ENCODE measurements at regions not wholly inside any gene's neighbourhood (a gene's known extent, or its start where the extent isn't known, plus 50 kb on each side); places are given as distances from the start of the nearest gene placed in this dataset.
"Not testable (repeated sequence)": the region's sequence is repeated elsewhere in the genome, so short reads cannot be mapped to it uniquely, and the experiment has no call there.

DNA sequence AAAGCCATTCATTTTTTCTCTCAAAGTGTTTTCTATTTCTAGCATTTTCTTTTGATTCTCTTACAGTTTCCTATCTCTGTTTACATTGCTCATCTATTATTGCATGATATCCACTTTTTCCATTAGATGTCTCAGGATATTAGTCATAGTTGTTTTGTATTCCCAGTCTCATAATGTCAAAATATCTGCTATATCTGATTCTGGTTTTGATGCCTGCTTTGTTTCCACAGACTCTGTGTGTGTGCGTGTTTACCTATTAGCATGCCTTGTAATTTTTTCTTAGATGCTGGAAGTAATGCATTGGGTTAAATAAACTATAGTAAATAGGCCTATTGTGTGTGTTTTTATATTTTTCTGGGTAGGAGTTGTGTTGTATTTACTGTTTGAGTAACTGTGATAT, 1126.3 kb downstream of the SORCS1 start:
- no peak for ATAC-seq

DNA sequence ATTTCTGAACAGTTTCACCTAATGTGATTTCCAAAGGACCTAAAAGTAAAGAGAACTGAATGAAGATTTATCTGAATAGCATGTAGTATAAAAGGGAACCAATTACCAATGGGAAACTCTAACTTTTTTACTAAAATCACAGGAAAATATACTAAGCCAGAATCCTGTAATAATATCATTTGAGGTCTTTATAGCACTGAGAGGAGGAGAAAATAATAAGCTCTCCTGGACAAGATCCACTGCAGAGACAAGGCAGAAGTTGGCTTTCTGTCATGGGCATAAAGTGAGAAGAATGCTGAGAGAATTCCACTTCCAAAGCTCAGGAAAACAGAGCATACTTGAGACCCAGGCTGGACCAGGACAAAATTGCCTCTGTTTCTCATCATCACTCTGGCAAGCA, 1131.4 kb downstream of the SORCS1 start:
- ATAC-seq, result no peak

DNA sequence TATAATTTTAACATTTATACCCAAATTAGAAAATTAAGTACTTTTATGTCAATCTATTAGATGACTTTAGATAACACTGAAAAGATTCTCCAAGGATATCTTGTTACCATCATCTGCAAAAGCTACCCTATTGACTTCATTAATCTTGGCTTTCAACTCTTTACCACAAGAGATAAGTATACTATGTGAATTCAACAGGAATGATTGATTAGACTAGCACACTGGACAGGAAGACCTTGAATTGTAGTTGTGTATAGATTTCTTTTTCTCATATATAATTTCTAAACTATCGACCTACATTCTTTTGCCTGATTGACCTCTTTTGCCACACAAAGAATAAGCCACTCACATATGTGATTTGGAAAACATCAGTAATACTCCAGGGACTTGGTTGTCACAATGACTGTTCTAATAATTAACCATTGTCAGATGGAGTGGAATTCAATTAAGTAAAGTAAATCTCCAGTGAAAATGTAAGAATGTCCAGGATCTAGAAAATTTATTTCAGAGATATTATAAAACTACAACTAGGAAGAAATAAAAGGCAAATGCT, 1132.0 kb downstream of the SORCS1 start:
- no peak for ATAC-seq

DNA sequence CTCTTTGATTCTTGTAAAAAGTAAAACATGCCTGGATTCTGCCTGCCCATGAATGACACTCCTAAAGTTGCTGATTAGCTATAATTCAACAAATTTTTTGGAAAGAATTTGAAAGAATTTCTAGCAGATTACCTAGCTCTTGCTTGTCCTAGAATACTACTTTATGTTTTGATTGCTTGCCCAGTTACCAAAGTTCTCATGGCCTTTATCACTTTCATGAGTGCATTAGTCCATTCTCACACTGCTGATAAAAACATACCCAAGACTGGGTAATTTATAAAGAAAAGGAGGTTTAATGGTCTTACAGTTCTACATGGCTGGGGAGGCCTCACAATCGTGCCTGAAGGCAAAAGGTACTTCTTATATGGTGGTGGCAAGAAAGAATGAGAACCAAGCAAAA, 1137.3 kb downstream of the SORCS1 start:
- no peak for ATAC-seq

DNA sequence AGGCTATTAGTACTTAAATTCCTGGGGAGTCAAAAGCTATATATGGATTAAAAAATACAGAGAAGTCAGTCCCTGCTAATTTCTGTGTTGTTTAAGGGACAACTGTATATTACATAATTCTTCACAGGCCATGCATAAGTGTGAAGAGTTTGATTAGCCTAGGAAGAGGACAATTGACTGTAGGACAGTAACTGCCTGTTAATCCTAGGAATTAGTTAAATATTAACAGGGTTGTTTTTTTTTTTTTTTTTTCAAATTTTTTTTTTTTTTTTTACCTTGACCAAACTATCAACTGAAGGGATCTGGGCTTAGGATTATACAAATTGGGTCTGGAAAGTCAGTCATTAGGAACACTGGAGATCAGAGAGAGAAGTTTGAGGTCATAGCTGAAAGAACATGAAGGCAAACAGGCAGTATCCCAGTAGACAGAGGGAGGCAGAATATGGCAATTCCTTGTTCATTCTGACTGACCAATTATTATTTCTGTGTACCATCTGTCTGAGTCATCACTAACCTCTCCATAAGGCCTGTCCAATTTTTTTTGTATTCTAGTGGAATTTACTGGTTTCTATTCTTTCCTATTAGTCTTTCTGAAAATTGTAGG, 1139.2 kb downstream of the SORCS1 start:
- no peak for ATAC-seq

DNA sequence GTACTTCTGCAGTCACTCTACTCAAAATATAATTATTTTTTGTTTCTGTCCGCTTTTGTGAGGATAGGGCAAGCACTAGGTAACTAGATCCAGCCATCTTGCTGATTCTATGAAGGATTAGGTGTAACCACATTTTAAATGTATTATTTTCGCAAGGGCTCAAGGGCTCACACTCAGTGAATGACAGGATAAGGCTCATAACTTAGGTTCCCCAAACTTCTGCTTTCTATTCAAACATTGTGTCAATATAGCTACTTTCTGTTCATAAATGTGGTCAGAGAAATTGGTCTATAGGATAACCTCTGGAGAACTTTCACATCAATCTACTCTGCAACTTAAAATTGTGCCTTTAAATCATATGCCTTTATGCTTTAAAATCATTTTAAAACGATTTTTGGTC, 1141.2 kb downstream of the SORCS1 start:
- no peak for ATAC-seq

DNA sequence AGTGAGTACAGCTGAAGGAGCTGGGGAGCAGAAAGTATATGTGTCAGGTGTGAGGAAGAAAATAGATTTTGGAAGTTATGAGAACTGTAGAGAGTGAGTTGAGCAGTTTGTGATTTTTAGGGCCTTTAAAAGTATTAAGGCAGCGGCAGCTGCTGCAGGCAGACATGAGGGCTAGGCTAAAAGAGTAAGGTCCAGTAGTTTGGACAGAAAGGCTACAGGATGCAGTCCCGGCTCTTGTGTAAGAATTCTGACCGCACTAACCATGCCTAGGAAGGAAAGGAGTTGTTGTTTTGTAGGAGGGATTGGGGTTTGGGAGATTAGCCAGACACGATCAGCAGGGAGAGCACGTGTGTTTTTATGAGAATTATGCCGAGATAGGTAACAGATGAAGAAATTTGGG, 1144.9 kb downstream of the SORCS1 start:
- ATAC-seq, result not testable (repeated sequence)

DNA sequence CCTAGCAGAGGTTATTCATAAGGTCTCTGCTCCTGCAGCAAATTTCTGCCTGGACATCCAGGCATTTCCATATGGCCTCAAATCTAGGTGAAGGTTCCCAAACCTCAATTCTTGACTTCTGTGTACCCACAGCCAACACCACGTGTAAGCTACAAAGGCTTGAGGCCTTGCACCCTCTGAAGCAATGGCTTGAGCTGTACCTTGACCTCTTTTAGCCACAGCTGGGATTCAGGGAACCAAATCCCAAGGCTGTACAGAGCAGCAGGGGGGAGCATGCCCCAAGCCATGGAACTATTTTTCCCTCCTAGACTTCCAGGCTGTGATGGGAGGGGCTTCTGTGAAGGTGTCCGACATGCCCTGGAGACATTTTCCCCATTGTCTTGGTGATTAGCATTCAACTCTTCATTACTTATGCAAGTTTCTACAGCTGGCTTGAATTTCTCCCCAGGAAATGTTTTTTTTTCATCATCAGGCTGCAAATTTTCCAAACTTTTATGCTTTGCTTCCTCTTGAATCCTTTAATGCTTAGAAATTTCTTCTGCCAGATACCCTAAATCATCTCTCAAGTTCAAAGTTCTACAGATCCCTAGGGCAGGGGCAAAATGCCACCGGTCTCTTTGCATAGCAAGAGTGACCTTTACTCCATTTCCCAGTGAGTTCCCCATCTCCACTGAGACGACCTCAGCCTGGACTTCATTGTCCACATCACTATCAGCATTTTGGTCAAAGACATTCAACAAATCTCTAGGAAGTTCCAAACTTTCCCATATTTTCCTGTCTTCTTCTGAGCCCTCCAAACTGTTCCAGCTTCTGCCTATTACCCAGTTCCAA, 1148.9 kb downstream of the SORCS1 start:
- ATAC-seq, result not testable (repeated sequence)

DNA sequence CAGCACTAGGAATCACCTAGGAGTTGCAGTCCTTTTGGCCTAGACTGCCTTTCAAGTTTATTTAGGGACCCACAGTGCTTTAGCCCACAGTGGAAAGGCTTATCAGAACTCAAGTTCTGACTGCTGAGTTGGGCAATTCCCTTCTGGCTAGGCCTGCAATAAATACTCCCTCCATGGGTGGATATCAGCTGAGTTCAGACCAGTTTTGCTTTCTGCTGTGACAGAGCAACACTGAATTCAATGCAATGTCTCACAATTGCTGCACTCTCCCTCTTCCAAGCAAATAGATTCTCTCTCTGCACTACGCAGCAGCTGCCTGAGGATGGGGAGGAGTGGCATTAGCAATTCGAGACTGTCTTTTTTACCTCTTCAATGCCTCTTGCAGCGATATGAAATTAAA, 1153.3 kb downstream of the SORCS1 start:
- no peak for ATAC-seq

DNA sequence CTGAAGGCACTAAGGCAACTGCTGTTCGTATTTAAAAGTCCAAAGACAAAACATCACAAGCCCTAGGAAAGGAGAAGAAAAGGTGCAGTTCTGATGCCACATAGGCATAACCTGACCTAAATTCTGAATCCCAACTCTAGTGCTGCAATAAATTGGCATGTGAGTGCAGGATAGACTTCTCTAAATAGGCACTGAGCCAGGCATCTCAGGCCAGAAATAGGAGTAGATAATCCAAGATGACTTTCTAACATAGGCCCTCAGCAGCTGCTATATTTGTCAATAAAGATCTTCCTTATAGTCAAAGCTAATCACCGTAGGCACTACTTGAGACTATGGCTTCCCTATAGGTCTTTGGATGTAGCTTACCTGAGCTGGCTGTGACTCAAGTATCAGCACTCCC, 1163.8 kb downstream of the SORCS1 start:
- ATAC-seq, result no peak

DNA sequence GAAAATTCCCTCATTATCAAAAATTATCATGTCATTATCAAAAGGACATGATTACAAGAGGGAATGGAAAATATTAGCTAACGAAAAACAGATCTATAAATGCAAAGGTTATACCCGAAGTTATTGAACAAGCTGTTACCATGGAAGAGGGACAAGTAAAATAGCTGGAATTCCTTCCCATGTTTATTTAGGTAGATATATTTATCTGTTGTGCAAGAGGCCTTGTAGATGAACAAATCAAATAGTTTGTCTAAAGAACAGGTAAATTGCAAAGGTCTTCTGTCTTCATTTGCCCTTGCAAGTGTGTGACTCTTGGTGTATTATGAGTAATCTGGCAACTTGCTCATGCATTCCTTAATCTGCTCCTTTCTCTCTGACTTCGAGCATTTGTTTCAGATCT, 1170.9 kb downstream of the SORCS1 start:
- ATAC-seq, result no peak

DNA sequence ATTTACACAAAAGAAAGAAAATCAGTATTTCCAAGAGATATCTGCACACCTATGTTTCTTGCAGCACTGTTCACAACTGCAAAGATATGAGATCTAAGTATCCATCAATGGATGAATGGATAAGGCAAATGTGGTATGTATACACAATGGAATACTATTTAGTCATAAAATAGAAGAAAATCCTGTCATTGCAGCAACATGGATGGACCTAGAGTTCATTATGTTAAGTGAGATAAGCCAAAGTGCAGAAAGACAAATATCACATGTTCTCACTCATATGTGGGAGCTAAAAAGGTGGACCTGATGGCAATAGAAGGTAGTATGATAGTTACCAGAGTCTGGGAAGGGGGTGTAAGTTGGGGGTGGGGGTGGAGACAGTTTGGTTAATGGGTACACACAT, 1171.6 kb downstream of the SORCS1 start:
- ATAC-seq, result no peak

DNA sequence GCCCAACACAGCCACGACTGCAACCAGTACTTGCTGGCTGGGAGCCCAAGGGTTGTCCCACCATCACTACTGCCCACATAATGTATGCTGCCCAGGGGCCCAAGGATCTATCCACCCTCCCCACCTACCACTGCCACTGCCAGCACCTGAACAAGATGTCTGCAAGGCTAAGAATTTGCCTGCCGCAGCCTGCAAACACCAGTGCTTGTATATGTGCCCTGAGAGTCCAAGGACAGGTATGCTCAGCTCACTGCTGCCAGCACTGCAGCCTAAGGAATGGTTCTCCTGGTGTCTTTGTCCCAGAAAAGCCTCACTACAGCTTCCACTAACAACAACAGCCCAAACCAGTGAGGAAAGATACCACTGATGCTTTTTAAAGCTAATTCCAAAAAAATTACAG, 1174.0 kb downstream of the SORCS1 start:
- no peak for ATAC-seq

DNA sequence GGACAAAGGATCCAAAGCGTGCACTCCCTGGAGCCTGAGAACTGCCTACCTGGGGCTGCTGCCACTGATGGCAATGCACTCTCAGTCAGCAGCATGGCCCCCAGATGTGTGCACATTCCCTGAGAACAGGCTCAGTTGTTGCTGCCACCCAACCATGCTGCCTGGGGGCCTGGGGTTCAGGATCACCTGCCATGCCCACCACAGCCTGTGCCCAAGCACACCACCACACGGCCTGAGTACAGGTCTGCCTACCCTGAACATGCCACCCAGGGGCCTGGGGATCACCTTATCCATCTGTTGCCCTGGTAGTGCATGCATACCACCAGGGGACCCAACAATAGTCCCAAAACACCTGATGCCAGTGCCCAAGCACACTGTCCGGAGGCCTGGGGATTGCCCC, 1174.5 kb downstream of the SORCS1 start:
- no peak for ATAC-seq

DNA sequence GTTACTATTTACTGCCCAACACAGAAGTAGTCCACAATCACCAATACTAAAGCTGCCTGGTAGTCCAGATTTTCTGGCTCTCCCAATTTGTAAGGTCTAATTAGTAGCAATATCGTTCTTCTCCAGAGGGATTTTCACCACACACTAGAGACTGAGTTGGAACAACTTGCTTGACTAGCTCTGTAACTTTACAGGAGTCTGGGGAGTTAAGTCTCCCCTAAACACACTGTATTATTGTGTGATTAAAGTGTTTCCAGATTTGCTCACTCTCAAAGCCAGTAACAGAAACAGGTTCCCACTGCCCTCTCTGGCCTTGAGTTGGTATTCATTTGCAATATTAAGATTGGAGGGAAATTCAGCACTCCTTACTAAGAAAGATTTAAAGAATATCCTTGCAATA, 1175.7 kb downstream of the SORCS1 start:
- no peak for ATAC-seq

DNA sequence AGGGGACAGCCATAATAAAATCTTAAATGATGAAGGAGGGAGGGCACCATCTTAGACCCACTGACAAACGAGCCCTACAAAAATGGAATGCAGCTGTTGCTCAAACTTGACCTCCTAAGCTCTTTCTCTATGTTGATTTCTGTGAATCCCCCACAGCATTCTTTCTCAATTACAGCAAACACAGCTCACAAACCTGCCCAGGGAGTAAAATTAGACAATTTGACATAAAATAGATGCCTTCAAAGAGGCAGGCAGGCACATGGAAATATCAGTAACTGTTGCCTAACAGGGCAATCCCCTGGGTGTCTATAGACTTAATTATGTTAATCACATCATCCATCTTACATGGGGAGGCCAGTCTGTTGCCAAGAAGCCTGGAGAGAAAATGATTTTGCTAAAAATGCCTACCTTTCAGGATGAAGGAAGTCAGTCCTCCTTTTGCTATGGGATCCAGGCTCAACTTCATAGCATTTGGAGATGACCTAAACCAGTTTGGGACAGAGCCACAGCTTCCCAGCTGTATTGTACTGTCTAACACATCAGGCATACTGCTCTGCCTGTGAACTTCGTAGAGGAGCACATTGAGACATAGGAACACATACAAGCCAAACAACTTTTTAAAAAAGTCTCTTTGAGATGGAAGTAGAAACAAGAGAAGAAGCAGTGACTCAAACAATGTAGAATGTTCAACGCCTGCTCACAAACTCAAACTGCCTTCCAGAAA, 1177.4 kb downstream of the SORCS1 start:
- ATAC-seq, result no peak

DNA sequence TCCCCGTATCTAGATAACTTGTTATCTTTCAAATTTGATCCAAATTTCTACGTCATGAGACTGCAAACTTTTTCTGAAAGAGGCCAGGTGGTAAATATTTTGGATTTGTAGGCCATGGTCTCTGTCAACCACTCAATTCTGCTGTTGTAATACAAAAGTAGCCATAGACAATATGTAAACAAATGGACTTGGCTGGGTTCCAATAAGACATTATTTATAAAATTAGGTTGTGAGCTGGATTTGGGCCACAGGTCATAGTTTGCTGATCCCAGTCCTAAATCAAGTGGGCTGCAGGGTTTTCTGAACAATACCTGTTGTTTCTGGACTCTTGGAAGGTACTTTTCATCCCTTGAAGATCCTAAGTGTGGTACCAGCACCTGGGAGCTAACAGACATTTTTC, 1178.0 kb downstream of the SORCS1 start:
- ATAC-seq, result no peak

DNA sequence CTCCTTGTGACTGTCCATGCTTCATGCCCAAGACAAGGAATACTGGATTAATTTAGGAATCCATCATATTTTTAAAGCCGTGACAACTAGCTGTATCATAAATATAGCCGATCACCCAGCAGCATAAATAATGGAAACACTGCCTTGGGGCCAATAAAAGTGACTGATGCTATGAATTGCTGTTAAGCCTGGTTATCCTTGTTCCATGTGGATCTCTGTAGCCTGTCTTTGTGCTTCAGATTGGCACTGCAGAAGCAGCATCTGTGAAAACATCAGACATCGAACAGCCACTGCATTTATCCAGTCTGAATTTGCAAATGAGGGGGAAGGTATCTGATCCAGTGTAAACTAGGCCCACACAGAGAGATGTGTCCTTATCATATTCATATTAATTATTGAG, 1181.8 kb downstream of the SORCS1 start:
- no peak for ATAC-seq

DNA sequence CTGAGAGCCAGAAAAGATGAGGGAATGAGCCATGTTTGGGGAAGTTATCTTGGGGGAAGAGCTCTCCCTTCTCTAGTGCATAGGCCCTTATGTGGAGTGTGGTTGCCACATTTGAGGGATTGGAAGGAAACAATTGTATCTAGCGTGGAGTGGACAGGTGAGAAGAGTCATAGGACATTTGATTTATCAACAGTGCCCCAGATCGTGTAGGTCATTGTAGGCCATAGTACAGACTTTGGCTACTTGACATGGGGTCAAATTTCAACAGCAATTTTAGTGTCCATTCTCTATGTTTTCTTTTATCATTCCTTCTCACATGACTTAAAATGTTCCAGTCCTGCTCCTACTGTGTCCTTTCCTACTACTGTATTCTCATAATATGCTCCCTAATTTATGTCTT, 1182.8 kb downstream of the SORCS1 start:
- no peak for ATAC-seq

DNA sequence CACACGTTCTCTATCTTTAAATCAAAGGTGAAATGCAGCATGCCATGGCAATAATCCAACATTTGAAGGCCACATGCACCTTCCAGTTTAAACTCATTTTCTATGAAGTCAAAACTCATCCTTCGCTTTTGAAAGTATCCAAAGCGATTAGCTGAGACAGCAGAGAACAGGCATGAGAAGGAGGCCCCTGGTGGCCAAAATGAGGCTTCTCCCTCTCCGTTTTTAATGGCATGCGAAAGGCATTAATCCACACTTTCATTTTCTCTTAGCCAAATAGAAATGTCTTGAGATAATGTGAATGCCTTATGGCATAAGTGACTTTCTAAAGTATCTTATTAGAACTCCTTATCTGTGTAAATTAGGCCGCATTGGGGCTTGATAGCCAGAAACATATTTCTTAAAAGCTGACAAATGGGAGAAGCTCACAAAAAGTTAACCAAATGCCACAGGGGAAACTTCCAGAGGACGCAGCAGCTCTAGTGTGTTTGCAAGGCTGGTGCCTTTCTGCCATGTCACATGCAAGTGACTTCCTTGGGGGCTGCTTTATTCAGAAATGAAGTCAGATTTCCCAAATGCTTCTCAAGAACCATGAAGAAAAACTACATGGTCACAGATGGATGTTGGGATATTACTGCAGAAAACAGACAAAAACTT, 1189.6 kb downstream of the SORCS1 start:
- ATAC-seq, result no peak

DNA sequence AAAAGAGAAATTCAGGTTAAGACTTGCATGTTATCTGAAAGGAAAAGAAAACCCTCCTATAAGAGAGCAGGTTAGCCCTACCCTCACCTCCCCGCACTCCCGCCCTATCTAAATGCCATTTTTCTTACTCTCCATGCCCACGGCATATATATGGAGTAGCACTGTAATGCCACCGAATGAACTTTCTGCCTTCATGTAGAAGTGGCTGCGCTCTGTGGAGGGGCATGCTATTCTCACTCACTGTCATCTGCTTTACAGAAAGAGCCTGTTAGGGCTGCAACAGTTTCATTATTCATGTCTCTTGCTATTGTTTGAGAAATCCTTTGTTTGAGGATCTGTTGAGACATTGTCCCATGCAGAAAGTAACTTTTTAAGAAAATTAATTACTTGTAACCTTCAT, 1190.6 kb downstream of the SORCS1 start:
- ATAC-seq, result no peak

DNA sequence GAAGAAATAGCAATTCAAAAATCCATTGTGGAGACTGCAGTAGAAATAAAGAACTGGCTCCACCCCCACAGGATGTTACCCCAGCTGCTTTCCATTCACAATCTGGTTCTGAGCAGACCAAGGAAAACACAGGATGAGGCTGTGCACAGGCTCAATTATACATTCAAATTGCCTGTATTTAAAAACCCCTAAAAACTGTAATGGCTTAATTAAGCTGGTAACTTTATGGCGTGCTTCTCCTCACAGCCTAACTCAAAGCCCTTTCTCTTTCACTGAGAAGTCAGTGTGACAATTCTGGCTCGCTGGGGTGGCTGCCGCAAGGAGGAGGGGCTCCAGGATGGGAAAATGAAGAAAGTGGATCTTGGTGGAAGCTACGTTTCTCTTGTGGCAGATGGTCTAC, 1191.1 kb downstream of the SORCS1 start:
- ATAC-seq, result no peak

DNA sequence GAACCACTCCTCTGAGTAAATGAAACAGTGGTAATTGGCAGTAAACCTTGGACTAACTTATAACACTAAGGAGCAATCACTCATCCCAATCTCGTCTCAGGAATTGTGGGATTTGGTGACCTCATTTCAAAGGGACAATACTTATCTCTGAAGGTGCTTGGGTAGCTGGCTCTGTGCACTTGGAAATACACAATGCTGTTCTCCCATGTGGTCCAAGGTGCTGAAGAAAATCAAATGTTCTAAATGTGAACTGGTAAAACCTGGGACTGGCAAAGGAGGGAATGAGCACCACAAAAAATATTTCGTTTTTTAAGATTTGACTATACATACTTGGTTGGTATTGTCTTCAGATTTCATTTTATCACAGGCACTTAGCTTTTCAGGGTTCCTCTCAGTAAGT, 1193.0 kb downstream of the SORCS1 start:
- ATAC-seq, result no peak

Measured in activated CD4-positive, CD25-positive, alpha-beta regulatory T cell treated with anti-CD3 and anti-CD28 coated beads, Interleukin-2, amount 50 U/mL, for 24 hours (primary cell).